OCI-LY7 (cell line): ENCODE measurements at regions not wholly inside any gene's neighbourhood (a gene's known extent, or its start where the extent isn't known, plus 50 kb on each side); places are given as distances from the start of the nearest gene placed in this dataset.

Experiments used
- BruUV-seq: library from RNA; stranded (reverse); fragments of 400-500 nt; replicated peaks from 2 replicates; lab custom pipeline; 2021; lab: Mats Ljungman, UMichigan
- CTCF ChIA-PET: fragments of 300-600 bp; sonication (Branson Sonifier 250); formaldehyde crosslinking; loops from one replicate; lab custom pipeline; 2022; ENCODE audit warnings: antibody characterized with exemption; ENCODE audit not compliant: unreplicated experiment; lab: Charles Lee
- POLR2A ChIA-PET: fragments of 300-600 bp; sonication (Branson Sonifier 250); formaldehyde crosslinking; loops from one replicate; lab custom pipeline; 2022; ENCODE audit warnings: antibody characterized with exemption; lab: Charles Lee
- DNase-seq: peaks from one replicate; pipeline ENCODE4 v3.0.0-alpha.2; 2015; ENCODE audit warnings: low spot score
- H2AFZ ChIP-seq: fragments of 200-600 bp; sonication (generic), shearing (Covaris generic); 2 replicates; pipeline ENCODE4 v1.6.1; 2014; ENCODE audit warnings: mild to moderate bottlenecking, antibody characterized with exemption, low read length, moderate library complexity
- H3K27ac ChIP-seq: fragments of 200-600 bp; sonication (generic); 2 replicates; pipeline ENCODE4 v1.5.1; 2014; ENCODE audit warnings: mixed run types, low read depth, mild to moderate bottlenecking, moderate library complexity, low read length, inconsistent platforms; ENCODE audit not compliant: poor library complexity, severe bottlenecking
- H3K36me3 ChIP-seq: fragments of 200-600 bp; sonication (generic); 2 replicates; pipeline ENCODE4 v1.6.1; 2014; ENCODE audit warnings: mild to moderate bottlenecking, antibody characterized with exemption, low read length, moderate library complexity, mixed read lengths; ENCODE audit not compliant: insufficient read depth
- H3K4me1 ChIP-seq: fragments of 200-600 bp; sonication (generic); 2 replicates; pipeline ENCODE4 v1.5.1; 2014; ENCODE audit warnings: mild to moderate bottlenecking, low read length; ENCODE audit not compliant: insufficient read depth, poor library complexity, severe bottlenecking
- H3K4me2 ChIP-seq: fragments of 200-600 bp; sonication (generic); 2 replicates; pipeline ENCODE4 v1.6.1; 2014; ENCODE audit warnings: mild to moderate bottlenecking, low read length
- H3K4me3 ChIP-seq: fragments of 200-600 bp; sonication (generic); 2 replicates; pipeline ENCODE4 v1.5.1; 2014; ENCODE audit warnings: mild to moderate bottlenecking, low read depth, low read length; ENCODE audit not compliant: poor library complexity, severe bottlenecking
- H3K79me2 ChIP-seq: fragments of 200-600 bp; sonication (generic); 2 replicates; pipeline ENCODE4 v1.6.1; 2016; ENCODE audit warnings: low read depth, mild to moderate bottlenecking, low read length, moderate library complexity, mixed read lengths; ENCODE audit not compliant: insufficient read depth
- H3K9me2 ChIP-seq: fragments of 200-600 bp; sonication (generic); 2 replicates; pipeline ENCODE4 v1.6.1; 2016; ENCODE audit warnings: mild to moderate bottlenecking, low read length, mixed read lengths; ENCODE audit not compliant: insufficient read depth
- H3K9me3 ChIP-seq: fragments of 200-600 bp; sonication (generic); 2 replicates; pipeline ENCODE4 v1.6.1; 2014; ENCODE audit warnings: mild to moderate bottlenecking, mixed run types, low read length, mixed read lengths
- H4K20me1 ChIP-seq: fragments of 200-600 bp; sonication (generic); 2 replicates; pipeline ENCODE4 v1.6.1; 2014; ENCODE audit warnings: mild to moderate bottlenecking, antibody characterized with exemption, low read length, moderate library complexity, mixed read lengths; ENCODE audit not compliant: insufficient read depth
- EZH2phosphoT487 ChIP-seq: fragments of 200-600 bp; sonication (generic); IDR thresholded peaks from 2 replicates; pipeline ENCODE4 v1.6.1; 2018; ENCODE audit warnings: low read depth, borderline replicate concordance, mild to moderate bottlenecking, mixed run types, antibody characterized with exemption, low read length, moderate library complexity, mixed read lengths
- intact Hi-C: fragments of 100-400 bp; cut with micrococcal nuclease; formaldehyde crosslinking; loops from one replicate; pipeline ENCODE4 v1.10.0; 2022; ENCODE audit not compliant: unreplicated experiment
- TF ChIP-seq, protein P1 (sequence below): fragments of 200-600 bp; sonication (generic); conservative IDR thresholded peaks from 2 replicates; pipeline ENCODE4 v1.5.1; 2014; ENCODE audit warnings: mild to moderate bottlenecking, antibody characterized with exemption, low read length, moderate library complexity, mixed read lengths

DNA sequence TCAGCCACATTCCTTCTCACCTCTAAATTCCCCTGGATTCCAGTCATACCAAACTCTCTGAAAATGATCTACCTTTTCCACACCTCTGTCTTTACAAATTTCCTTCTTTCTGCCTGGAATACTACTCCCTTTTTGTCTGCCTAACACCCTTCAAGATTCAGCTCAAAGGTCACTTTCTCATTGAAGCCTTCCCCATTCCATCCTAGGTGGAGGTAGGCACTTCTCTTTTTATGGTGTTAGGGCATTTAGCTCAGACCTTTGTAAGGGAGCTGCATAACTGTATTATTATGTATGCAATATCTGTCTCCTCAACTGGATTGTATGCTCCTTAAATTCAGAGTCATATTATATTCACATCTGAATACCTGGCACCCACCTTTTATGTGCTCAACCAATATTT, 137.7 kb downstream of the RCHY1 start:
- CTCF ChIA-PET = no interaction called here
- Histone ChIP-seq H4K20me1 (no peaks in the 10 kb centered on the region), H3K4me3 (no peak overlapping the region), H2AFZ (no peak overlapping the region), H3K27ac (no peak overlapping the region), H3K9me3 (no peaks in the 10 kb centered on the region), H3K4me1 (no peaks in the 10 kb centered on the region), H3K79me2 (no peaks in the 10 kb centered on the region), H3K4me2 (no peak overlapping the region), H3K9me2 (no peaks in the 10 kb centered on the region), H3K36me3 (no peaks in the 10 kb centered on the region)
- BruUV-seq = no TSS peak
- intact Hi-C loops = no loop called here
- TF ChIP-seq EZH2phosphoT487 = no peak
- TF ChIP-seq, protein P1, sequence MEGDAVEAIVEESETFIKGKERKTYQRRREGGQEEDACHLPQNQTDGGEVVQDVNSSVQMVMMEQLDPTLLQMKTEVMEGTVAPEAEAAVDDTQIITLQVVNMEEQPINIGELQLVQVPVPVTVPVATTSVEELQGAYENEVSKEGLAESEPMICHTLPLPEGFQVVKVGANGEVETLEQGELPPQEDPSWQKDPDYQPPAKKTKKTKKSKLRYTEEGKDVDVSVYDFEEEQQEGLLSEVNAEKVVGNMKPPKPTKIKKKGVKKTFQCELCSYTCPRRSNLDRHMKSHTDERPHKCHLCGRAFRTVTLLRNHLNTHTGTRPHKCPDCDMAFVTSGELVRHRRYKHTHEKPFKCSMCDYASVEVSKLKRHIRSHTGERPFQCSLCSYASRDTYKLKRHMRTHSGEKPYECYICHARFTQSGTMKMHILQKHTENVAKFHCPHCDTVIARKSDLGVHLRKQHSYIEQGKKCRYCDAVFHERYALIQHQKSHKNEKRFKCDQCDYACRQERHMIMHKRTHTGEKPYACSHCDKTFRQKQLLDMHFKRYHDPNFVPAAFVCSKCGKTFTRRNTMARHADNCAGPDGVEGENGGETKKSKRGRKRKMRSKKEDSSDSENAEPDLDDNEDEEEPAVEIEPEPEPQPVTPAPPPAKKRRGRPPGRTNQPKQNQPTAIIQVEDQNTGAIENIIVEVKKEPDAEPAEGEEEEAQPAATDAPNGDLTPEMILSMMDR = no peak
- POLR2A ChIA-PET = interaction anchor here (0.6 to 1.5 kb wide), 2 partner anchors 28 to 472 kb away, joined by 3 to 4 read pairs; no protein-coding TSS in a partner anchor
- DNase-seq = no peak

DNA sequence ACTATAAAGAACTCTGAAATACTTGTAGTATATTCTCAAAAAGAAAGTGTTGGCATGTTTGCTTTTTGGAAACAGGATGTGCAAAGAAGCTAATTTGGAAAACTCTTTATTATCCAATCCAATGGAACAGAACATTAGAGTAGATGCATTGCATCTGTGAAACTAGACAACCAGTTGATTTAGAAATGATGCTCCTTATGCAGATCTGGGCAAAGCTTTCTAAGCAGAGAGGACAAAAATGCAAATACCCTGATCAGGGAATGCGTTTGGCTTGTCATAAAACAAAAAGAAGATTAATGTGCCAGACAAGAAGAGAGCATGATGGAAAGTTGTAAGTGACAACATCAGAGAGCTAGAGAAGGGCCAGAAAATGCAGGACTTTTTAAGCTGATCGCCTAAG, 142.3 kb downstream of the RCHY1 start:
- Histone ChIP-seq H3K36me3 (no peaks in the 10 kb centered on the region), H3K27ac (no peak overlapping the region), H3K4me3 (no peak overlapping the region), H3K4me2 (no peak overlapping the region), H3K9me3 (no peaks in the 10 kb centered on the region), H3K79me2 (no peaks in the 10 kb centered on the region), H3K9me2 (no peaks in the 10 kb centered on the region), H2AFZ (no peak overlapping the region), H4K20me1 (no peaks in the 10 kb centered on the region), H3K4me1 (no peaks in the 10 kb centered on the region)
- ChIA-PET CTCF (no interaction called here), POLR2A (no interaction called here)
- DNase-seq = no peak
- TF ChIP-seq EZH2phosphoT487 = no peak
- TF ChIP-seq, protein P1 = no peak
- BruUV-seq = no TSS peak
- intact Hi-C loops = no loop called here

DNA sequence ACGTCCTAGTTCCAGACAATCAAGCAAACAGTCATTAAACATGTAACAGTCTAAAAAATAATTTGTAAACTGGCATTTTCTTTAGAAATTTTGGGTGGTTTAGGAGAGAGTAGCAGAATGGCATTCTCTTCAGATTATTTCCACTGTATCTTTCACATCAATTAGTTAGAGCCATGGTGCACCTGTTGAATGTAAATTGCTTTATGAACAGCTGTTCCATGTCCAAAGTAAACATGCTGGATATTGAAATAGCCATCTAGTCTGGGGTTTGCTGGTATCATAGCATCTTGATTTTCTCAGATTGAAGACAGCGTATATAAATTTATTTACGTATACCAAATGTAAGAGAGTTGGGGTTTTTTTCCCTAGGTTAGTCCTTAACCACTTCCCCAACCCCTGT, 143.6 kb downstream of the RCHY1 start:
- Histone ChIP-seq H3K36me3 (no peaks in the 10 kb centered on the region), H3K27ac (no peak overlapping the region), H3K9me2 (no peaks in the 10 kb centered on the region), H2AFZ (no peak overlapping the region), H3K9me3 (no peaks in the 10 kb centered on the region), H3K4me3 (no peak overlapping the region), H3K4me1 (no peaks in the 10 kb centered on the region), H3K4me2 (no peak overlapping the region), H4K20me1 (no peaks in the 10 kb centered on the region), H3K79me2 (no peaks in the 10 kb centered on the region)
- intact Hi-C loops = no loop called here
- TF ChIP-seq EZH2phosphoT487 = no peak
- TF ChIP-seq, protein P1 = no peak
- ChIA-PET POLR2A (interaction anchor here (1.3 kb wide), 1 partner anchor 17 kb away, joined by 3 read pairs; no protein-coding TSS in a partner anchor), CTCF (no interaction called here)
- DNase-seq = no peak
- no TSS peak for BruUV-seq
